Aorta (tissue), 5 donors: ENCODE measurements at regions not wholly inside any gene's neighbourhood (a gene's known extent, or its start where the extent isn't known, plus 50 kb on each side); places are given as distances from the start of the nearest gene placed in this dataset.

ENCODE experiments used
- ATAC-seq: fragments of 200-7000 bp; cut with Tn5 transposase; one replicate; pipeline ENCODE4 v1.9.1; 2022; ENCODE audit warnings: moderate library complexity; ENCODE audit not compliant: low FRiP score
- DNase-seq, 2 donors: peaks; one replicate each; pipeline ENCODE4 v3.0.0-alpha.2; 2020
- H3K27ac ChIP-seq, 2 donors: one replicate each; pipeline ENCODE4 v1.5.1; 2013; ENCODE audit warnings: low read length in 2 of 2, mild to moderate bottlenecking in 2 of 2, moderate library complexity in 2 of 2, control low read depth in 1 of 2, inconsistent platforms in 1 of 2, low read depth in 1 of 2
- H3K27me3 ChIP-seq, 2 donors: one replicate each; pipeline ENCODE4 v1.6.1; 2013; ENCODE audit warnings: control low read depth in 1 of 2, low read length in 1 of 2, mild to moderate bottlenecking in 1 of 2, moderate library complexity in 1 of 2; ENCODE audit not compliant: insufficient read depth in 2 of 2, control insufficient read depth in 1 of 2
- H3K36me3 ChIP-seq, 2 donors: one replicate each; pipeline ENCODE4 v1.6.1; 2013; ENCODE audit warnings: control low read depth in 1 of 2, low read length in 1 of 2, mild to moderate bottlenecking in 1 of 2; ENCODE audit not compliant: insufficient read depth in 2 of 2, control insufficient read depth in 1 of 2
- H3K4me1 ChIP-seq, 2 donors: one replicate each; pipeline ENCODE4 v1.6.1; 2013; ENCODE audit warnings: low read length in 2 of 2, control low read depth in 1 of 2, mild to moderate bottlenecking in 1 of 2, moderate library complexity in 1 of 2; ENCODE audit not compliant: insufficient read depth in 2 of 2, control insufficient read depth in 1 of 2
- H3K4me3 ChIP-seq, 2 donors: one replicate each; pipeline ENCODE4 v1.5.1; 2013; ENCODE audit warnings: low read length in 2 of 2, control low read depth in 1 of 2, mild to moderate bottlenecking in 1 of 2
- H3K9me3 ChIP-seq: one replicate; pipeline ENCODE4 v1.6.1; 2013; ENCODE audit warnings: mild to moderate bottlenecking, low read length; ENCODE audit not compliant: control insufficient read depth
- WGBS, 2 donors: extraction: QIAGEN DNeasy Blood & Tissue Kit; methylation state at CpG; one replicate each; pipeline ENCODE4 v1.1.7; 2013; 5-methylcytosine and 5-hydroxymethylcytosine counted together
- intact Hi-C, 2 donors: fragments of 100-400 bp; cut with DNase I; formaldehyde crosslinking; loops; one replicate each; pipeline versions ENCODE4 v1.14.2 to v1.15.0; 2022
- donor health status: healthy with polysubstance abuse.
- donor health status: Bipolar disorder and iron deficiency.
- donor health status: DM: no; HTN: no; CAD: no.
- donor health status: DM: no; HTN: no; CAD: no.
- donor health status: DM: yes; HTN: yes; CAD: no.

DNA sequence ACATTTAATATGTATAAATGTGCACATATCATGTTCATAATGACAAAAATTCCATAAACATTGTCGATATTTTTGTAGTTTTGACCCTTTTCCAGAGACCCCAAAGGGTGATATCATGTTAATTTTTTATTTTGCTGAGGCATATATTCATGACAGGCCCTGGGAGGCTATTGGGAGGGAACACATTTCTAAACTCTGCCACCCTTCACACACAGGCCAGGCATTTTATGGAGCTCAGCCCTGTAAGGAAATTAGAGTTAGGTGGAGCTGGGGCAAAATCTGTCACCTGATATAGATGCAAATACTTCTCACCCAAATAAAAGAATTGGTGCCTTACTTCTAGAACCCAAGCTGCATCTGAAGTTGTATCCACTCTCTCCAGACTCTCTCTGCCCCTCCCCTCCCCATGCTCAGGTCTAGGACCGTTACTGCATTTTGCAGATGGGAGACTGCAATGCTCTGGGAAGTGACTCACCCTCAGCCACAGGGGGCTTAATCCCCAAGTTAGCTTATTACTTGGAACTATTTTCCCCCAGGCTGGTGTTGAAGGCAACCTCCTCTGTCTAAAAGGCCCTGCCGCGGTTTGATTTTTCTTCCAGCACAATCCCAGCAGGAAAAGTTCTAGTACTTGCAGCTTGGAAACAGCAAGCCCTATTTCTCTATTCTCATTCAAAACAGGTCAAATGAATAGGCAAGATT lies 238.9 kb downstream of the EMP1 start:
- DNase-seq: no peak
- no peaks in the 10 kb centered on the region for H3K36me3 ChIP-seq
- H3K27ac ChIP-seq: no peak overlapping the region
- WGBS, 2 donors: 59% methylated on average over 4 of the region's 4 CpGs
- peaks cover 0 to 1% of the 10 kb centered on the region in 2 donors for H3K27me3 ChIP-seq
- intact Hi-C loops: no loop called here
- peaks cover 0 to 7% of the 10 kb centered on the region in 2 donors for H3K4me1 ChIP-seq
- no peaks in the 10 kb centered on the region for H3K9me3 ChIP-seq
- no peak overlapping the region for H3K4me3 ChIP-seq
- no peak for ATAC-seq

DNA sequence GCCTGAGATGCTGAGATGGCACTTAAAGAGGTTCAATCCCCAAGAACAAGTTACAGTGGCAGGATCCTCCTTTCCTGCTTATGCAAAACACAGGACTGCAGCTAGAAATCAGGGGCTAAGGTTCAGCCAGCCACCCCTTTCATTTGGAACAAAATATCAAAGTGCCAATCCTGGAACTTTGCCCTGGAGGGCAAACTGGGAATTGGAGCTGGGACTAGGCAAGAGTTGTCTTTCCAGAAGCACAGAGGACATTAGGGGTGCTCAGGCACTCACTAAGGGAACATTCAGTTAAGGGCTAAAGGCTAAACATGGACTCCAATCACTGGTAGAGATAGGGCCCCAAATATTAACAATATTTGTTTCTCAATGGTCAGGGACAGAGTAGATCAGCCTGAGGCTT lies 237.2 kb downstream of the EMP1 start:
- ATAC-seq (no peak), DNase-seq (no peak)
- intact Hi-C loops: no loop called here
- H3K4me3 ChIP-seq: no peak overlapping the region
- no peaks in the 10 kb centered on the region for H3K9me3 ChIP-seq
- no peaks in the 10 kb centered on the region for H3K36me3 ChIP-seq
- H3K27me3 ChIP-seq: peaks cover 0 to 1% of the 10 kb centered on the region in 2 donors
- no peak overlapping the region for H3K27ac ChIP-seq
- peaks cover 0 to 7% of the 10 kb centered on the region in 2 donors for H3K4me1 ChIP-seq

DNA sequence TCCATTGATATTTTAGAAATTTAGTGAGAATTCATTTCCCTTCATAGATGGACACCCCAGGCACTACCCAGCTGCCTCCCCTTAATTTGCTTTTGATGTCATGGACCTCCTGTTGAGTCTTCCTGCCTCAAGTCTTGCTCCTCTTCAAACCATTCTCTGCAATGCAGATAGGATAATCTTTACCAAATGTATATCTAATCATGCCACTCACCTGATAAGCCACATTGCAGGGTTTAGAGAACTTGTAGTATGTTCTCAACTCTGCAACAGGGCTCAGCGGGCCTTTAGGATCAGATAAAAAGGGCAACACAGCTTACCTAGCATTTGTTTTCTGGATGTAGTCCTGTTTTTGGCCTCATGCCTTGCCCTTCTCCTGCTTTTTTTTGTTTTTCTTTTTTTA lies 234.5 kb downstream of the EMP1 start:
- DNase-seq: no peak
- 84 to 96% methylated on average over 1 of the region's 1 CpG for WGBS, 2 donors
- intact Hi-C loops: no loop called here
- Histone ChIP-seq H3K9me3 (no peaks in the 10 kb centered on the region), H3K27ac (no peak overlapping the region), H3K36me3 (no peaks in the 10 kb centered on the region), H3K27me3 (peaks cover 0 to 1% of the 10 kb centered on the region in 2 donors), H3K4me1 (no peaks in the 10 kb centered on the region), H3K4me3 (no peak overlapping the region)
- no peak for ATAC-seq

DNA sequence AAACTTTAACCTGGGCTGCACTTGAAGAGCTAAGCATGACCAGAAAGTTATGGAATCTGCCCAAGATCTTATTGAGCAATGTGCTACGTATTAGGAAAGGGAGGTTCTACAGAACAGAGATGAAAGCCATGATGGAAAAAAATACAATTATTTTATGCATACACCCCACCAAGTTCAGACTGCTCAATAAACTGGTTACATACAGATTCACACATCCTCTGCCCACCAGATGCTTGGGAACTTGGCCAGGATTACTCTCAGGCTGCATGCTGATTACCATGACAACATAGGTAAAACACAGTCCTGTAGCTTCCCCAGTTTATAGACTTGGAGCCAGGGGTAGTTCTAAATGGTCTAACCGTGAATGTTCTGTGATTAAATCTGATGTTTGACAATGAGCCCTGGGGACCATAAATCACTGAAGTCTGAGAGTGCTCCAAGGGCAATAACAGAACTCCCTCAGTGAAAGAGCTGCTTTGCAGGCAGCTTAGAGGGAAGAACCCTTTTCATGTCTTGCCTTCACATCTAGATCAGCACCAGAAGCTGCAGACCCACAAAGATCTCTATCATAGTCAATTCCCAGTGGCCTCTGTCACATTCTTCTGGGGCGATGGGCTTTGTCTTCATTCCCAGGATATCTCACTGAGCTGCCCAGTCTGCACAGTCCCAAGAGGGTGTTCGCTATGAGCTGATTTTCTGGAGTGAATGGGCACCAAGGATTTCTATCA lies 232.2 kb downstream of the EMP1 start:
- DNase-seq (no peak), ATAC-seq (peak; percentile 29)
- 28 to 35% methylated on average over 4 of the region's 4 CpGs for WGBS, 2 donors
- H3K27ac ChIP-seq: no peak overlapping the region
- H3K4me1 ChIP-seq: no peaks in the 10 kb centered on the region
- peaks cover 0 to 1% of the 10 kb centered on the region in 2 donors for H3K27me3 ChIP-seq
- no peaks in the 10 kb centered on the region for H3K36me3 ChIP-seq
- intact Hi-C loops: no loop called here
- H3K4me3 ChIP-seq: no peak overlapping the region
- no peaks in the 10 kb centered on the region for H3K9me3 ChIP-seq

DNA sequence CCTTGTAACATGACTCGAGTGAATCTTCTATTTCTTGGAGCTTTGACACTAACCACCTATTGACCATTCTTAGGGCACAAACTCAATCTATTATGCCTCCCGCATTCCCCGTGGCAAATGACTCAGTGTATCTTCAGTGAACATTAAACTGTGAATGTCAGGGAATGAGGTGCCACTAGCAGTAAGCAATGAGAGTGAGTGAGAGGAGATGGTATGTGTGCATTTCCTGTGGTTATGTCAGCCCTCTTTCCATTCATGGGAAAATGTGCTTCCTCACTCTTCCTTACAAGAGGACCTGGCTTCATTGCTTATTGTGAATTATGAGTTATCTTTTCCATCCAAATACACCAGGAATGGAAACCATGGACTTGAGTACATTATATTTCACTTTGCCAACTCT lies 229.2 kb downstream of the EMP1 start:
- no peak for DNase-seq
- intact Hi-C loops: no loop called here
- no peaks in the 10 kb centered on the region for H3K36me3 ChIP-seq
- no peak for ATAC-seq
- H3K4me3 ChIP-seq: no peak overlapping the region
- H3K27me3 ChIP-seq: no peaks in the 10 kb centered on the region
- no peaks in the 10 kb centered on the region for H3K9me3 ChIP-seq
- H3K4me1 ChIP-seq: no peaks in the 10 kb centered on the region
- no peak overlapping the region for H3K27ac ChIP-seq
- WGBS, 2 donors: 87 to 89% methylated on average over 3 of the region's 3 CpGs

DNA sequence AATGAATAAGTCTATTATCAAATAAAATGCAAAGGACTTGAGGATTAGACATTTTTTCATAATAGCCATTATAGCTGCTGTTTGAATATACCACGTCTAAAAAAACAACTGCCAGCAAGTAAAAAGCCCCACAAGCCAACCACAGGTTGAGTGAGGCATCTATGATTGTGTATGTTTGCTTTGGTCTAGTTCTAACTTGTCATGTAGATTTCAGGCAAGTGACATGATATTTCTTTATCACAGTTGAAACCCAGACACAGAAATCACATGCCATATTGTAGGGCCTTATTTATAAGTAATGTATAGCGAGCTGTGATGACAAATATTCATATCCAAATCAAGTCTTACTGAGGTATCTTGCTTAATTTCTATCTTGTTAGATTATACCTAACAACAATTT lies 225.8 kb downstream of the EMP1 start:
- Histone ChIP-seq H3K4me1 (no peaks in the 10 kb centered on the region), H3K9me3 (peaks cover 2% of the 10 kb centered on the region), H3K27me3 (no peaks in the 10 kb centered on the region), H3K36me3 (no peaks in the 10 kb centered on the region), H3K27ac (no peak overlapping the region), H3K4me3 (no peak overlapping the region)
- DNase-seq (no peak), ATAC-seq (no peak)
- intact Hi-C loops: no loop called here
- 74 to 87% methylated on average over 2 of the region's 2 CpGs for WGBS, 2 donors

DNA sequence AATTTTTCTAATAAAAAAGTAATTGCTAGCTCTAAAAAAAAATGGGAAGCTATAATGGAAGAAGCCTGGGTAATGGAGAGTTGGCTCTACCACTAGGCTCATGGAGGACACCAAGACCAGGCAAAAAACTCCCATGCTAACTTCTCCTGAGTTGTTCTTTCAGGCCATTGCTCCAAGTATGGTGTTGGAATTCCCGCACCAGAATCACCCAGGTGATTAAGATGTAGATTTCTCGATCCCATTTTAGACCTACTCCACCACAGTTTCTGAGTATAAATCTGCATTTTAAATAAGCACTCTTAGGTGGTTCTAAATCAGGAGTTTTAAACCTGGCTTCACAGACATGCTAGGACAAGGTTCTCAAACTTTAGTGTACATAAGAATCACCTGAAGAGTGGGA lies 221.0 kb downstream of the EMP1 start:
- no peak overlapping the region for H3K4me3 ChIP-seq
- WGBS, 2 donors: 81 to 82% methylated on average over 2 of the region's 2 CpGs
- no peak for DNase-seq
- no peaks in the 10 kb centered on the region for H3K36me3 ChIP-seq
- no peaks in the 10 kb centered on the region for H3K4me1 ChIP-seq
- no peak overlapping the region for H3K27ac ChIP-seq
- intact Hi-C loops: no loop called here
- ATAC-seq: no peak
- peaks cover 2% of the 10 kb centered on the region for H3K9me3 ChIP-seq
- H3K27me3 ChIP-seq: no peaks in the 10 kb centered on the region

DNA sequence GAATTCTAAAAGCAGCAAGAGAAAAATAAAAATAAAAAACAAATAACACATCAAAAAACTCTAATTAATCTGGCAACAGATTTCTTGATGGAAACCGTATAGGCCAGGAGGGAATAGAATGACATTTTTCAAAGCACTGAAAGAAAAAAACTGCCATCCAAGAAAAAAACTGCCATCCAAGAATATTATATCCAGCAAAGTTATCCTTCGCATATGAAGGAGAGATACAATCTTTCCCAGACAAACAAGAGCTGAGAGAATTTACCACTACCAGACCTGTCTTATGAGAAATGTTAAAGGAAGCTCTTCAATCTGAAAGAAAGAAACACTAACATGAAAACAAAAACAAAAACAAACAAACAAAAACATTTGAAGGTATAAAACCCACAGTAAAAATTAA lies 214.8 kb downstream of the EMP1 start:
- ATAC-seq (no peak), DNase-seq (no peak)
- H3K27ac ChIP-seq: no peak overlapping the region
- intact Hi-C loops: no loop called here
- H3K36me3 ChIP-seq: no peaks in the 10 kb centered on the region
- H3K4me1 ChIP-seq: no peaks in the 10 kb centered on the region
- 88 to 93% methylated on average over 2 of the region's 2 CpGs for WGBS, 2 donors
- no peak overlapping the region for H3K4me3 ChIP-seq
- H3K9me3 ChIP-seq: no peaks in the 10 kb centered on the region
- H3K27me3 ChIP-seq: no peaks in the 10 kb centered on the region
